T-helper 1 cell treated with Interleukin-12 subunit alpha and Interleukin-12 subunit beta and Interleukin-4 antibody, amounts not matched to agents 30 ng/mL and 1 ng/mL, for 36 hours (primary cell): ENCODE measurements at regions not wholly inside any gene's neighbourhood (a gene's known extent, or its start where the extent isn't known, plus 50 kb on each side); places are given as distances from the start of the nearest gene placed in this dataset.
"Not testable (repeated sequence)": the region's sequence is repeated elsewhere in the genome, so short reads cannot be mapped to it uniquely, and the experiment has no call there.

Experiments used
- intact Hi-C: fragments of 100-400 bp; cut with micrococcal nuclease; formaldehyde crosslinking; loops from one replicate; pipeline ENCODE4 v1.15.1; 2024

GRCh38 chr4:126405369-126405982 is 1090.7 kb downstream of the FAT4 start:
- intact Hi-C loops, result no loop called here

- intact Hi-C loops, result no loop called here
Measured at GRCh38 chr4:126409746-126410145, 1095.0 kb downstream of the FAT4 start.

- intact Hi-C loops, result no loop called here
Measured at GRCh38 chr4:126411047-126411446, 1096.3 kb downstream of the FAT4 start.

GRCh38 chr4:126412310-126412709 is 1097.6 kb downstream of the FAT4 start:
- intact Hi-C loops, result not testable (repeated sequence)

- intact Hi-C loops, result no loop called here
Measured at GRCh38 chr4:126414741-126415140, 1100.0 kb downstream of the FAT4 start.

- intact Hi-C loops, result no loop called here
Measured at GRCh38 chr4:126419266-126419665, 1104.5 kb downstream of the FAT4 start.

GRCh38 chr4:126427853-126428252 is 1113.1 kb downstream of the FAT4 start:
- intact Hi-C loops, result no loop called here

- intact Hi-C loops, result no loop called here
Measured at GRCh38 chr4:126431049-126431448, 1116.3 kb downstream of the FAT4 start.

- intact Hi-C loops, result no loop called here
Measured at GRCh38 chr4:126435491-126435890, 1120.7 kb downstream of the FAT4 start.

GRCh38 chr4:126440297-126440696 is 1125.5 kb downstream of the FAT4 start:
- intact Hi-C loops, result no loop called here

GRCh38 chr4:126441173-126442035 is 1126.6 kb downstream of the FAT4 start:
- intact Hi-C loops, result no loop called here

- intact Hi-C loops, result no loop called here
Measured at GRCh38 chr4:126445596-126445995, 1130.8 kb downstream of the FAT4 start.

- intact Hi-C loops, result no loop called here
Measured at GRCh38 chr4:126446917-126447316, 1132.2 kb downstream of the FAT4 start.

GRCh38 chr4:126448086-126448845 is 1133.5 kb downstream of the FAT4 start:
- intact Hi-C loops, result no loop called here

- intact Hi-C loops, result no loop called here
Measured at GRCh38 chr4:126451237-126451873, 1136.6 kb downstream of the FAT4 start.

GRCh38 chr4:126455865-126456264 is 1141.1 kb downstream of the FAT4 start:
- intact Hi-C loops, result no loop called here

- intact Hi-C loops, result no loop called here
Measured at GRCh38 chr4:126458993-126459392, 1144.2 kb downstream of the FAT4 start.

- intact Hi-C loops, result no loop called here
Measured at GRCh38 chr4:126465341-126465740, 1150.6 kb downstream of the FAT4 start.

GRCh38 chr4:126466848-126467247 is 1152.1 kb downstream of the FAT4 start:
- intact Hi-C loops, result no loop called here

GRCh38 chr4:126468144-126468543 is 1153.4 kb downstream of the FAT4 start:
- intact Hi-C loops, result no loop called here

- intact Hi-C loops, result no loop called here
Measured at GRCh38 chr4:126470862-126471261, 1156.1 kb downstream of the FAT4 start.

- intact Hi-C loops, result no loop called here
Measured at GRCh38 chr4:126475730-126476129, 1157.0 kb upstream of the INTU start.
